KMS-11 (cell line): ENCODE measurements at regions not wholly inside any gene's neighbourhood (a gene's known extent, or its start where the extent isn't known, plus 50 kb on each side); places are given as distances from the start of the nearest gene placed in this dataset.

ENCODE experiments used
- H2AFZ ChIP-seq: fragments of 200-600 bp; sonication (generic); 2 replicates; pipeline ENCODE4 v1.6.1; 2016; ENCODE audit warnings: antibody characterized with exemption, mixed run types, low read depth
- H3K27ac ChIP-seq: fragments of 200-600 bp; sonication (generic); 2 replicates; pipeline ENCODE4 v1.6.1; 2016; ENCODE audit warnings: mild to moderate bottlenecking, mixed run types
- H3K27me3 ChIP-seq: fragments of 200-600 bp; sonication (generic); 2 replicates; pipeline ENCODE4 v1.6.1; 2017; ENCODE audit warnings: mild to moderate bottlenecking, low read depth, mixed run types, moderate library complexity; ENCODE audit not compliant: insufficient read depth
- H3K36me3 ChIP-seq: fragments of 200-600 bp; sonication (generic); 2 replicates; pipeline ENCODE4 v1.6.1; 2017; ENCODE audit warnings: mild to moderate bottlenecking, mixed run types; ENCODE audit not compliant: insufficient read depth
- H3K4me1 ChIP-seq: fragments of 200-600 bp; sonication (generic); 2 replicates; pipeline ENCODE4 v1.6.1; 2016; ENCODE audit warnings: mild to moderate bottlenecking, low read depth, mixed run types; ENCODE audit not compliant: poor library complexity, severe bottlenecking
- H3K4me2 ChIP-seq: fragments of 200-600 bp; sonication (generic); 2 replicates; pipeline ENCODE4 v1.7.0; 2016; ENCODE audit warnings: mild to moderate bottlenecking, mixed run types
- H3K4me3 ChIP-seq: fragments of 200-600 bp; sonication (generic); IDR thresholded peaks from 2 replicates; pipeline ENCODE4 v1.6.1; 2017; ENCODE audit warnings: low read depth, low read length, mixed read lengths; ENCODE audit not compliant: insufficient read depth
- H3K79me2 ChIP-seq: fragments of 200-600 bp; sonication (generic); 2 replicates; pipeline ENCODE4 v1.6.1; 2016; ENCODE audit warnings: low read depth, mixed run types; ENCODE audit not compliant: insufficient read depth
- H3K9ac ChIP-seq: fragments of 200-600 bp; sonication (generic); 2 replicates; pipeline ENCODE4 v1.6.1; 2016; ENCODE audit warnings: mild to moderate bottlenecking, mixed run types
- H4K20me1 ChIP-seq: fragments of 200-600 bp; sonication (generic); 2 replicates; pipeline ENCODE4 v1.6.1; 2016; ENCODE audit warnings: mild to moderate bottlenecking, mixed run types; ENCODE audit not compliant: insufficient read depth
- CTCF ChIP-seq: fragments of 200-600 bp; sonication (generic); conservative IDR thresholded peaks from 2 replicates; pipeline ENCODE4 v1.6.1; 2017; ENCODE audit warnings: low read depth, mild to moderate bottlenecking, antibody characterized with exemption, low read length, moderate library complexity, mixed read lengths

- H3K79me2 ChIP-seq = no peaks in the 10 kb centered on the region
- H4K20me1 ChIP-seq = no peaks in the 10 kb centered on the region
- H3K27me3 ChIP-seq = no peaks in the 10 kb centered on the region
- no peak for TF ChIP-seq CTCF
- no peaks in the 10 kb centered on the region for H3K36me3 ChIP-seq
- H2AFZ ChIP-seq = no peak overlapping the region
- no peak overlapping the region for H3K27ac ChIP-seq
- no peak overlapping the region for H3K4me3 ChIP-seq
- no peak overlapping the region for H3K4me2 ChIP-seq
- no peak overlapping the region for H3K9ac ChIP-seq
- no peaks in the 10 kb centered on the region for H3K4me1 ChIP-seq
Measured at GRCh38 chr14:58964598-58964928, 223.9 kb upstream of the DAAM1 start.

- no peak overlapping the region for H3K4me2 ChIP-seq
- TF ChIP-seq CTCF = no peak
- no peaks in the 10 kb centered on the region for H3K4me1 ChIP-seq
- H3K4me3 ChIP-seq = no peak overlapping the region
- H3K36me3 ChIP-seq = no peaks in the 10 kb centered on the region
- H2AFZ ChIP-seq = no peak overlapping the region
- no peak overlapping the region for H3K9ac ChIP-seq
- no peak overlapping the region for H3K27ac ChIP-seq
- no peaks in the 10 kb centered on the region for H3K27me3 ChIP-seq
- no peaks in the 10 kb centered on the region for H4K20me1 ChIP-seq
- H3K79me2 ChIP-seq = no peaks in the 10 kb centered on the region
Measured at GRCh38 chr14:58965601-58966000, 222.9 kb upstream of the DAAM1 start.

GRCh38 chr14:58966997-58967396, 221.5 kb upstream of the DAAM1 start:
- Histone ChIP-seq H3K27me3 (no peaks in the 10 kb centered on the region), H3K9ac (no peak overlapping the region), H3K4me1 (no peaks in the 10 kb centered on the region), H3K36me3 (no peaks in the 10 kb centered on the region), H3K4me3 (no peak overlapping the region), H3K27ac (no peak overlapping the region), H3K4me2 (no peak overlapping the region), H4K20me1 (no peaks in the 10 kb centered on the region), H3K79me2 (no peaks in the 10 kb centered on the region), H2AFZ (no peak overlapping the region)
- no peak for TF ChIP-seq CTCF

DNA sequence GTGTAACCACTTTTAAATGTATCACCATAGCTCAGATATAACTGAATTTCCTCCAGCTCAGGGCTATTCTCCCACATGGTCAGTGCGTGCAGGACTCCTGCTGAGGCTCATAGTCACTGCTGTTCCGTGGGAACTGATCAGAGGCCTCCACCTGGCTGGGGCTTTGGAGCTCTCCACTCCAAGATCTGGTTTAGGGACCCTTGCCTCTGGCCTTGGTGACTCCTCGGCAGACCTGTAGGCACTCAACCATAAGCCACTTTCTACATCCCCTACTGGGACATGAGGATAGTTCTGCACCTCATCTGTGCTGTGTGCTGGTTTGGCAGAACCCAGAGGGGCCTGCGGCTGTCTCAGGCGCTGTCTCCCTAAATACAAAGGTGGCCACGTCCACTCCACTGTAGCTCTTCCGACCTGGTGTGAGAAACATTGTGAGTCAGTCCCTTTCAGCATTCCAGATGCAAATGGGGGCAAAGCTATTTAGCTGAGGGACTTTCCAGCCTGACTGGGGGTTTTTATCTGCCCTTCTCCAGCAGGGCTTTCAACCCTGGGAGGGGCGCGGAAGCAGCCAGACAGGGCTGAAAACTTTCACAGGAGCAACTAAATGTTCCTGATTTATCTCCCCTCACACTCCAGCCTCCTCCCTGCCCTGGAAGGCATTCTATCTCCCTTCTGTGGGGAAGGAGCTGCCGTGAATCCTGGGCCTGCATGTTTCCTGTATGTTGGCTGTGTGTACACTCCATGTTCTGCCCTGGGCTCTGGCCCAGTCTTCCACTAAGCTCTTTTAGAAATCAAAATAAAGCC, 218.3 kb upstream of the DAAM1 start:
- TF ChIP-seq CTCF = no peak
- Histone ChIP-seq H3K79me2 (no peaks in the 10 kb centered on the region), H3K9ac (no peak overlapping the region), H4K20me1 (no peaks in the 10 kb centered on the region), H3K27me3 (no peaks in the 10 kb centered on the region), H3K4me2 (no peak overlapping the region), H3K27ac (no peak overlapping the region), H3K36me3 (no peaks in the 10 kb centered on the region), H3K4me3 (no peak overlapping the region), H3K4me1 (no peaks in the 10 kb centered on the region), H2AFZ (no peak overlapping the region)
